Muscle of arm (tissue), 1 donor: ENCODE measurements at regions not wholly inside any gene's neighbourhood (a gene's known extent, or its start where the extent isn't known, plus 50 kb on each side); places are given as distances from the start of the nearest gene placed in this dataset.
"Not testable (repeated sequence)": the region's sequence is repeated elsewhere in the genome, so short reads cannot be mapped to it uniquely, and the experiment has no call there.

ENCODE experiments used
- DNase-seq: peaks from one replicate; pipeline ENCODE4 v3.0.0-alpha.2; 2013

- no peak for DNase-seq
Measured at GRCh38 chr14:28323951-28324741, 442.4 kb upstream of the FOXG1 start.

- DNase-seq: no peak
Measured at GRCh38 chr14:28340816-28341215, 425.8 kb upstream of the FOXG1 start.

DNA sequence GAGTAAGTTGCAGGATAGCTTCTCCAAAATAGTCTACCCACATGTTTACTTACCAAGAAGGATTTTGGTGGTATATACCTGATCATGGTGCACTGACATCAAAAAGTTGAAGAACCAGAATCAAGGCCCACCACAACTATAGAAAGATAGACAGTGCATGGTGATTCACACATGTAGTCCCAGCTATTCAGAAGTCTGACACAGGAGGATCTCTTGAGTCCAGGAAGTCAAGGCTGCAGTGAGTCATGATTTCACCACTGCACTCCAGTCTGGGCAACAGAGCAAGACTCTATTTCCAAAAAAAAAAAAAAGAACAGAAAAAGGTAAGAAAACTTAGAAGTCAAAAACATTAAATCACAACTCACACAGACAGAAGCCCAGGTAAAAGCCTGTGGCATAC, 422.2 kb upstream of the FOXG1 start:
- DNase-seq: no peak

GRCh38 chr14:28348797-28349196, 417.8 kb upstream of the FOXG1 start:
- DNase-seq: no peak

DNA sequence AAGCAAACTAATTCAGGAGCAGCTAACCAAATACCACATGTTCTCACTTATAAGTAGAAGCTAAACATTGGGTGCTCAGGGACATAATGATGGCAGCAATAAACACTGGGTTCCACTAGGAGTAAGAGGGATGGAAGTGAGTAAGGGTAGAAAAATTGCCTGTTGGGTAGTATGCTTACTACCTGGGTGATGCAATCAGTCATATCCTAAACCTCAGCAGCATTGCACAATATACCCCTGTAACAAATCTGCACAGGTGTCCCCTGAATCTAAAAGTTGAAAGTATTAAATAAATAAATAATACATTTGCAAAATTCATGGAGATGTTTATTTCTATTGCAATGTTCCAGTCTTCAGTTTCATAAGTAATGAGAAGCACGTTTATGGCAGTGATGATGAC, 409.8 kb upstream of the FOXG1 start:
- DNase-seq: no peak

GRCh38 chr14:28361486-28361885, 405.1 kb upstream of the FOXG1 start:
- no peak for DNase-seq

GRCh38 chr14:28365510-28365909, 401.1 kb upstream of the FOXG1 start:
- DNase-seq: no peak

- DNase-seq: no peak
Measured at GRCh38 chr14:28373721-28374120, 392.9 kb upstream of the FOXG1 start.

DNA sequence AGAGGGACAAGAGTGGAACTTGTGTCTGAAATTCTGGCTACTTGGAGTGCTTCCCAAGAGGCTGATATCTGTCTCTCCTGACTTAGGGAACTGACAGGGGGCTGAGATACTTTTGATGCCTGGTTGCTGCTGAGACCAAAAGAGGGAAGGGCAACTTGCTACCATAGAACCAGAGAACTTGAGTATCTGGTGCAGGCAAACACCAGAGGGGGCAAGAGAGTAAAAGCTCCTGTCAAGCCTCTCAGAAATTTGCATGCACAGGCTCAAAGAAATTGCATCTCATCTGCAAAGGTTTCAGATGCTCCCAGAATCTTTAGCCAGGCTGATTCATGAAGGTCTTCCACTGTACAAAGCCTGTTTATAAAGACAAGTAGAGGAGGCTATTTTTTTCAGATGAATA, 391.3 kb upstream of the FOXG1 start:
- no peak for DNase-seq

DNA sequence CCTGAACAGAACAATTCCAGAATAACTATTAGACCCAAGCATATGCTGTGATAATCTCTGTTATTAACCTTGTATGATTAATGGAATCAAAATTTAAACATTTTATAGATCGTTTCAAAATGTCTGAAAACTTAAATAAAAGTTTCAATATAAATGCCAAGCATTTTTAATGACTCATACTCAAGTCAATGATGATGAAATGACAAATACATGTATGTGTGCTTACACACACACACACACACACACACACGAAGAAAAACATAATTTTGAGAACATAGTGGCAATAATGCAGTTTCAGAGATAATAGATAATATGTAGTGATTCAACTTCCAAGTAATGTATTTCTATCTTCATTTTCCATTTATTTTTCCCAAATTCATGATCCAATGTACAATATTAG, 384.9 kb upstream of the FOXG1 start:
- no peak for DNase-seq

DNA sequence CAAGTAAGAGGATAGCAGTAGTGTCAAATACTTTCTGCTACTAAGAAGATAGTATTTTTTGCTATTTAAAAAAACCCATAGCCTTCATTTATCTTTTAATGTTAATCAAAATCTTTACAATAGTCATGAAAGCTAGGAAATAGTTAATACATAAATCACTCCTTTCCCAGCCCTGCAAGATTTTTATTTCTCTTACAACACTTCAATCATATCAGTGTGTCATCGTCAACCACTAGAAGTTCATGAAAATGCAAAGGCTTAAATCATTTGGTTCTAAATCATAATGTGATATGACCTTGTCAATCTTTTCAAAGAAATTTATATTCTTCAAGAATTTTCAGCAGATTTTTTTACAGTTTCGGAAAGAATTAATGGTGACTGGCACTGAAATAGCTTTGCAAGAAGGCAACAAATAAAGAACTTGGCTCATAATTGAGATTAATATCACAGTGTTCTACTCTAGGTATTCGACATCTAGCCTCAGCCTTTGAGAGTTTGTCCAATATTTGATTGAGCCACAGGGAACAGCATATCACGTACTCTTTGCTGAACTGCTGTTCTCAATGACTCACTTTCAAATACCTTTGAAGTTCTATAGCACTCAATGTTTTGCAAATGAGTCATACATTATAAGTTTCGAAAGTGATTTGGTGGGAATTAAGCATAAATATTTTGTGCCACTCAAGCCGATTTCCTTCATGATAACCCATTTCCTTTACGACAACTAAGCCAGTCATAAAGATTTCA, 384.0 kb upstream of the FOXG1 start:
- no peak for DNase-seq

DNA sequence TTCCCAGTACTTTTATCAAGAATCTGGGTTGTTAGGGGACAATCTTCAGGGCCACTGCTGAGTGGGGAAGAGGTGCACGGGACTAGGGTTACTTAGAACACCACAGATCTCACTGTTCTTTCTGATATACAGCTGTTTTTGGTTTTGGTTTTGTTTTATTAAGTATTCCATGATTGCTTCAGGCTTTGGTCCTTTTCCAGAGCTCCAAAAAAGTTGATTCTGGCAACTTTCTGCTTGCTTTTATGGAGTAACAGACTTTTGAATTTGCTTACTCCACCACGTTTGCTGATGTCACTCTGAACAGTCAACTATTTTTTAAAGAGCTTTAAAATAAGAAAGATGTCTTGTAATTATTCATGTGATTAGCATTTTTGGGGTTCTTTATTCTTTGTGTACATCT, 368.1 kb upstream of the FOXG1 start:
- DNase-seq: no peak

DNA sequence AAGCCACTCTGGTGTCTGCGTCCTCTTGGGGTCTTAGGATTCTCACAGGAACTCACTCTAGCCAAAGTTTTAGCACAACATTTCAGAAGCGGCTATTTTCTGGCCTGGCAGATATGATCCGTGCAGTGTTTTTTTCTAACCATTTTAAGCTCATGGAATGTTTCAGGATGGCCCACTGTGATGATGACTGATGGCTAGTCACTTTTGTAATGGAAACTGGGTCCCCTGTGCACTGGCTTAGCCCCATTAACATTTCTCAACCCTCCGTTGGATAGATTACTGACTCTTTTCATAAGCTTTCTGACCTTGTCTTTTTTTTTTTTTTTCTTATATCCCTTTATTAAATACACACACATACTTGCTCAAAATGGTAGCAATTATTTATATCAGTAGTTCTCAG, 364.9 kb upstream of the FOXG1 start:
- not testable (repeated sequence) for DNase-seq

DNA sequence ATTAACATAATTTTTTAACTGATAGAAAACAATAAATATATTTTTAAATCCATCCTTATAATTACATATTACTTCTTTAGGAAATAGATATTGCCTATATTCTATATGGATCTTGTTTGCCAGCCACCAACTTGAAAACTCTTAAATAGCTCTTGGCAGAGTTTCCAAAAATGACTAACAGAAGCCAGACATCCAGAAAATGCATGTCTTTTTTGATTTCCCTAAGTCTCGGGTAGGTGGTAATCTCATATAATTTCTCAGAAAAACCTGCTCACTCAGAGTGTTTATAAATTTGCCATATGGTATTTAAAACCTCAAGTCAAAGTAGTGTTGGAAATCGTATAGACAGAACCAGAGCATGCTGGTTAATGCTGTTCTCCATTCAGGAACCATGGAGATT, 360.4 kb upstream of the FOXG1 start:
- DNase-seq: peak; percentile 10

- peak; percentile 16 for DNase-seq
Measured at GRCh38 chr14:28407031-28407825, 359.4 kb upstream of the FOXG1 start.

- peak; percentile 27 for DNase-seq
Measured at GRCh38 chr14:28407996-28408395, 358.6 kb upstream of the FOXG1 start.

DNA sequence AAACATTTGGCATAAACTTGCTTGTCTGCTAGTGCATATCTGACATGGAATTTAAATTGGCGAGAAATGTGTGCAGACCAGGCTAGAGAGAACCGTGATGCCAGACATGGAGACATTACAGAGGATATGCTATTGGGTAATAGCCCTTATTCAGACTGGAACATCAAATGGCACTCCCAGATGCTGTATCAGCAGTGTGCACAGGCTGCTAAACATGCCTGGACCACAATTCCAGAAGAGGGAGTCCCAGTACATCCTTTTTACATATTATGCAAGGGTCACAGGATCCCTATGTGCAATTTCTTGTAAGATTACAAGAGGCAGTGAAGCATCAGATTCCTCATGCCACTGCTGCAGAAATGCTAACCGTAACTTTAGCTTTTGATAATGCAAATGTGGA, 354.5 kb upstream of the FOXG1 start:
- no peak for DNase-seq

DNA sequence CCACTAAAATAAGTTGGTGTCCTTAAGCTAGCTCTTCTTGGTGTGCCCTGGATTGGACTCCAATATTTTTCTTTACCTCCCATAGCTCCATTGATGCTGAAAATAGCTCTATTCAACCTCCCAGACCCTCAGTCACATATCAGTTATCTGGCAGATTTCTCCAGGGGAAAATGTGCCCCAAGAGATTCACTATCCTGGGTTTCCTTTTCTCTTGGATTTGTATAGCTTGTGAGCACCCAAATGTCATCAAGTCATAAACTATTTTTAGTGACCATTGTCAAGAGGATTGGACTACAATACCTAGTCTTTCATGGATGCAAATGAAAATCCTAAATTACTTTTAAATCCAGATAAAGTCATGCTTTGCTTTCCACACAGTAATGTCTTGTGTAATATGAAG, 339.6 kb upstream of the FOXG1 start:
- no peak for DNase-seq

- no peak for DNase-seq
Measured at GRCh38 chr14:28436821-28437220, 329.8 kb upstream of the FOXG1 start.

DNA sequence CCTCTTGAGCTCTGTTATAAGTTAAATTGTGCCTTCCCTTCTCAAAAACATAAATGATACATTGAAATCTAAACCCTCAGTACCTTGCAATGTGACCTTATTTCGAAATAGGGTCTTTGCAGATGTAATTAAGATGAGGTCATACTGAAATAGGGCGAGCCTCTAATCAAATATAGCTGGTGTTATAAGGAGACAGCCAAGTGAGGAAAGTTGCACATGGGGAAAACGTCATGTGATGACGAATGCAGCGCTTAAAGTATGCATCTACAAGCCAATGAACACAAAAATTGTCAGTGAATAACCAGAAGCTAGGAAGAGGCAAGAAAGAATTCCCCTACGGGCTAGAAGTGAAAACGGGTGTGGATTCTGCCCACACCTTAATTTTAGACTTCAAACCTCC, 305.2 kb upstream of the FOXG1 start:
- no peak for DNase-seq

- no peak for DNase-seq
Measured at GRCh38 chr14:28467611-28468010, 299.0 kb upstream of the FOXG1 start.
